HG03097 (cell line): ENCODE measurements at regions not wholly inside any gene's neighbourhood (a gene's known extent, or its start where the extent isn't known, plus 50 kb on each side); places are given as distances from the start of the nearest gene placed in this dataset.
"Not testable (repeated sequence)": the region's sequence is repeated elsewhere in the genome, so short reads cannot be mapped to it uniquely, and the experiment has no call there.

Experiments used
- ATAC-seq: cut with Tn5 transposase; IDR thresholded peaks from one replicate; pipeline ENCODE4 v1.9.1; 2021; ENCODE audit not compliant: unreplicated experiment, low FRiP score

DNA sequence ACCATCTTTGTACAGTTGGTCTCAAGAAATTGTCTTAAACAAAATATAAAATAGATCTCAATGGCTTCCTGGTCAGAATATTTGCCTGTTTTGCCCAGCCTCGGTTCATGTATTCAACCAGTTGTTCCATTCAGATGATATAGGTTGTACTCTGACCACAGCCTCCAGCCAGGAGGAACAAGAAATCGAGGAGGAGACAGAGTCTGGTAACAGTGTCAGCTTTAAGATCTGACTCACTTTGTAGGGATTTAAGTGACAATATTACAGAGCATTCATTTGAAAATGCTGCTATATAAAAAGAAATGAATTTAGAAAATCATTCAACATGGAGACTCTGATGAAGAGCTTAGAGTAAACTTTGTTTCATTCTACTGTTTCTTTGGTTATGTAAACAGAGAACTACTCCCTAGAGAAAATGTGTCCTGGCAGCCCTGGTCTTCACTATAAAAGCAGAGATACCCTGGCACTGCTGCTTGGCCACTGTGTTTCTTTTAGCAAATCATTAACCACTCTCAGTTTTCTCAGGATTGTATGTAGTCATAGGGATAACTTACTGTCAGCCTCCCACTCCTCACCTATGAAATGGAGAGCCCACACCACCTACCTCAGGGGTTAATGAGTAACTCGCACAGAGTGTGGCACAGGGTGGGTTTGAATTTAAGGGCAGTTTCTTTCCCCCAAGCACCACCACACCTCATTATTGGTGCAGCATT lies 53.5 kb downstream of the PAGE2 start:
- no peak for ATAC-seq

- no peak for ATAC-seq
Observed at GRCh38 chrX:55142919-55143310, 54.1 kb downstream of the PAGE2 start.

- no peak for ATAC-seq
Observed at GRCh38 chrX:55143621-55144020, 54.8 kb downstream of the PAGE2 start.

GRCh38 chrX:55144697-55145096 lies 55.9 kb downstream of the PAGE2 start:
- ATAC-seq = no peak

GRCh38 chrX:55149242-55149641 lies 60.4 kb downstream of the PAGE2 start:
- no peak for ATAC-seq

- ATAC-seq = no peak
Observed at GRCh38 chrX:55151199-55151598, 62.4 kb downstream of the PAGE2 start.

- no peak for ATAC-seq
Observed at GRCh38 chrX:55159551-55159950, 60.6 kb upstream of the PAGE5 start.

GRCh38 chrX:55160685-55161552 lies 59.2 kb upstream of the PAGE5 start:
- ATAC-seq = peak; percentile 95

DNA sequence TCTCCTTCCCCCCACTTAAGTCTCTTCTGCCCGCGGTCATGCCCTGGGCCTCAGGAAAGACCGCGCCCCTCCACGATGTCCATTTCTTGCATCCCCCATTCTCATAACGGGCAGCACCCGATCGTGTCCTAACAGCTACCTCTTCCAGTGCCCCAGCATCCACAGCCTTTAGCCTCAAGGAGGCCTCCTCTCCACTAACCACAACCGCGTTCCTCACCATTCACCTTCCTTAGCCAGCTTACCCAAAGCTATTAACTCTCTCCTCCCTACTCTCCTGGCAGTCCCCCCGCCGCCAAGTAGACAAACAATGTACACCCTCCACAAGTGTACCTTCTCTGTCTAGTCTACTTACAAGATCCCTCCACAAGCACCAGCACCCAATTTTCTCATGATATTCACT lies 58.6 kb upstream of the PAGE5 start:
- no peak for ATAC-seq

DNA sequence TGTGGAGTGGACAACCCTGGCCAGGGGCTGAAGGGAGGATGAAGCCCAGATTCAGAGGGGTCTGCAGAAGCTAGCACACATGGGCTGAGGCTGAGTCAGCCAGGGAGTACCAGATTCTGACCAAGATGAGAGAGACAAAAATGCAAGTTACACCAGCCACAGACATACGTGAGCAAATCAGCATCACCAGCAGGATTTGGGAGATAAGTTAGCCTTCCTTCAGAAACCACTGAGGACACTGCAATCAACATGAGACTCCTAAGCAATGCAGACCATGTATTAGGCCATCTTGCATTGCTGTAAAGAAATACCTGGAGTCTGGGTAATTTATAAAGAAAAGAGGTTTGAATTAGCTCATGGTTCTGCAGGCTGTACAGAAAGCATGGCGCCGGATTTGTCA lies 57.0 kb upstream of the PAGE5 start:
- ATAC-seq = no peak

DNA sequence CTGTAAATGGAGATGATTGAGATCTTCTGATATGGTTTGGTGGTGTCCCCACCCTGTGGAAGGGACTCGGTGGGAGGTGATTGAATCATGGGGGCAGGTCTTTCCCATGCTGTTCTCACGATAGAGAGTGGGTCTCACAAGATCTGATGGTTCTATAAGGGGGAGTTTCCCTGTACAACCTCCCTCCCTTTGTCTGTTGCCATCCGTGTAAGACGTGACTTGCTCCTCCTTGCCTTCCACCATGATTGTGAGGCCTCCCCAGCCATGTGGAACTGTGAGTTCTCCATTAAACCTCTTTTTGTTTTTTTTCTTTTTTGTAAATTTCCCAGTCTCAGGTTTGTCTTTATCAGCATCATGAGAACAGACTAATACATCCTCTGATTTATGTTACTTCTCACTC lies 55.1 kb upstream of the PAGE5 start:
- ATAC-seq = not testable (repeated sequence)

GRCh38 chrX:55167124-55167803 lies 52.9 kb upstream of the PAGE5 start:
- no peak for ATAC-seq

GRCh38 chrX:55167901-55168300 lies 52.2 kb upstream of the PAGE5 start:
- no peak for ATAC-seq

- no peak for ATAC-seq
Observed at GRCh38 chrX:55169782-55170181, 50.4 kb upstream of the PAGE5 start.
